ENCODE measurements at regions not wholly inside any gene's neighbourhood (a gene's known extent, or its start where the extent isn't known, plus 50 kb on each side); places are given as distances from the start of the nearest gene placed in this dataset.

DNA sequence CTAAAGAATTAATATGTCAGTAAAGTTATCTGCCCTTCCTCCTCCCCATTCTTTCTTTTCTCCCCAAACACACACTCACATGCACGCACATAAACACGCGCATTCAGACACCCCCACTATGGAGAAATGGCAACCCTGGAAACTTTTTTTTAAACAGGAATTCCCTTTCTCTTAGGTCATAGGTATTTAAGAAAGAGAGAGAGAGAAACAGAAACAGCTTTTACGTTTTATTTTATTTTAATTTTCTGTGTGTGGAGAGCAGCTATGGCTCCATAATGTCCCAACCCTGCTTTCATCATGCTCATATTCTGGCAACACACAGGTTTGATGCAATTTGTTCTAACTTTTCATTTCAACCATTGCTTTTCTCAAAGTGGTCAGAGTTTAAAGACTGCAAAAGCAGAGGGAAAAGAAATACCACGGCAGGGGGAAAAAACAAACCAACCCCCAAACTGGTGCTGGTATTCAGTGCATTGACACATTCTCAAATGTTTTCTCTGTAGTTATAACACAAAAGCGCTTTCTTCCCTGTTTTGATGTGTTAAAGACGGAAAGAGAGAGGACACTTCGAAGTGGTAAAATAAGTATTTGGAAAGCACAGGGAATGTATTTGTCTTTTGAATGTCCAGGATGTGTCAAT, 126.0 kb upstream of the TMEM161B start:
- no peak for DNase-seq

- no peak for DNase-seq
Measured at GRCh38 chr5:88393716-88394535, 125.3 kb upstream of the TMEM161B start.

- DNase-seq = no peak
Measured at GRCh38 chr5:88393042-88393441, 124.4 kb upstream of the TMEM161B start.

DNA sequence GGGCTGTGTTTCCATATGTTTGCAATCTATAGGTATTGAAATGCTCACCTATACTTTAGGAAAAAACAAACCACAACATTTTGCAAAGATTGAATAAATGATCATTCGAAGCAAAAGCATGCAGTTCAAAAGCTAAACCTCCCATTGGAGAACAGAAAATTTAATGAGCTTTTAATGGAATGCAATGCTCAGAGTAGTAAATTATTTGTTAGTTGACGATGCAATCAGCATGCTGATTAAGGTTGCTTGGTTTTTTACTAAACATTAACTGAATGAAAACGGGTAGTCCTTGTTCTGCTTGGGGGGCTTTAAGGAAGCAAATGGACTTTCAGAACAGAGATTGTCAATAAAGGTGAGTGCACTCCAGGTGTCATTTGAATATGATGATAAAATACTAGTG, 123.3 kb upstream of the TMEM161B start:
- DNase-seq = no peak

GRCh38 chr5:88391116-88391515, 122.5 kb upstream of the TMEM161B start:
- DNase-seq = no peak

DNA sequence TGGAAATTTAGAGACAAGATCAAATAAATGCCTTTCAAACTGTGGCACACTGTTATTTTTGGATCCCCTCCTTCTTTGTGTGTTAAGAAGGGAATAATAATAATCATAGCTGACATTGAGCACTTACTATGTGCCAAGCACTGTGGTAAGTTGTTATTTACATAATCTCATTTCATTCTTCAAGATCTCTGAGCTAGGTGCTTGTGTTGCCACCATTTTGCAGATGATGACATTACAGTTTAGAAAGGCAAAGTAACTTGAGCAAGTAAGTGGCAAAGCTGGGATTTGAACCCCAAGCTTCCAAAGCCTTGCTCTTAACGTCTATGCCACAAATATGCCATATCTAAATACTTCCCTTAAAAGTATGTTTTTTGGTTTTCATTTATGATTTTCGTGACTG, 121.8 kb upstream of the TMEM161B start:
- DNase-seq = no peak

GRCh38 chr5:88390096-88390441, 121.4 kb upstream of the TMEM161B start:
- no peak for DNase-seq

- DNase-seq = no peak
Measured at GRCh38 chr5:88389338-88390095, 120.9 kb upstream of the TMEM161B start.

GRCh38 chr5:88388476-88389337, 120.1 kb upstream of the TMEM161B start:
- no peak for DNase-seq

DNA sequence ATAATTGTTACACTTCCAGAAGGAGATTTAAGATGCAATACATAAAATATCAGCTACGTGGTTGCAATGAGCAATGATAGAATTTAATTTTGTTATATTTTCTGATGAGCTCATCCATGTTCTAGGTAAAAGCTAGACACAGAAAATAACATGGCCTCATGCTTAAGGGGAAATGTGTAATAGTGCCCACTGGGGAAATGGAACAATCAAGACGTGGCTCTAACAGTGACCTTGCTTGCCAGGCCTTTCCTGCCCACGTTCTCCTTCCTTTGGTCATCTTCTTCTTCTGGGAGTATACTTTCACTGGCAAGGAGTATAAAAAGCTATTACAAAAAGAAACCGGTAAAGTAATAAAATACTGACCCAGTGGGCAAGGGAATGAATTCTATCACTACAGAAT, 116.2 kb upstream of the TMEM161B start:
- no peak for DNase-seq

DNA sequence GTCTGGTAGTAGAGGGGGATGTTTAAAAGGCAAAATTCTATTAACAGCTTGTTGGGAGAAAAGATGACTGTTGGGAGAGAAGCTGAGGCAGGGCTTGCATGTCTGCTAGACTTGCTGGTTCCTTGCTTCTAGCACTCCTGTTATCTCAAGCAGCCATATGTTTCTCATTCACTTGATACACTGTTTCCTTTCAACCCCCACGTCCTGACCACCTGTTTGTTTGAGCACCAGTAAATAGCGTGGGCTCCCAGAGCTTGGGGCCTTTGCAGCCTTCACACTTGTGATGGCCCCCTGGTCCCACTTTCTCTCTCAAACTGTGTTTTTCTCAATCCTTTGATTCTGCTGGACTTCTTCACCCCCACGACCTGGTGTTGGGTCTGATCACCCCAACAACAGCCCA, 111.7 kb upstream of the TMEM161B start:
- no peak for DNase-seq

GRCh38 chr5:88377705-88378656, 109.3 kb upstream of the TMEM161B start:
- DNase-seq = no peak

- no peak for DNase-seq
Measured at GRCh38 chr5:88377240-88377639, 108.6 kb upstream of the TMEM161B start.

DNA sequence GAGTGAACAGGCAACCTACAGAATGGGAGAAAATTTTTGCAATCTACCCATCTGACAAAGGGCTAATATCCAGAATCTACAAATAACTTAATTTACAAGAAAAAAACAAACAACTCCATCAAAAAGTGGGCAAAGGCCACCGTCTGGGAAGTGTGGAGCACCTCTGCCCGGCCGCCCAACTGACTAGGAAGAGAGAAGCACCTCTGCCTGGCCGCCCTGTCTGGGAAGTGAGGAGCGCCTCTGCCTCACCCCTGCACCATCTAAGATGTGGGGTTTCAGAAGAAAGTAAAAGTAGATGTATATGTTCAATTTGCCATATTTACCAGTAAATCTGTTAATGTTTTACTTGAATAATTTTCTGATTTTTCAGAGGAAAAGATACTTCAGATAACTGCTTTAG, 108.1 kb upstream of the TMEM161B start:
- no peak for DNase-seq

DNA sequence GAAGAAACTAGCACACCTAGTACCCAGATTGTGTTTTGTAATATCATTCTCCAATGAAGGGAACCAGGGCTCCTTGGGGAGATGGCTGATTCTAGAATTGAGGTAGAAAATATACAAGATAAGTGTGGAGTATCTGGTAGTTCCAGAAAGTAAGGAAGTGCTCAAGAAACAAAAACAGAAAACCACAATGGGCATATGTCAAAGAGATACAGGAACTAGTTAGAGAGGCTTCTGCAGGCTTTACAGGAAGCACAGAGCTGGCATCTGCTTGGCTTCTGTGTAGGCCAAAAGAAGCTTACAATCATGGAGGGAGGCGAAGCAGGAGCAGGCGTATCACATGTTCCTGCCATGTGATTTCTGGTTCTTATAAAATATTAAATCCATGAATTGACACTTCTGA, 105.7 kb upstream of the TMEM161B start:
- DNase-seq = no peak

- no peak for DNase-seq
Measured at GRCh38 chr5:88370824-88371223, 102.2 kb upstream of the TMEM161B start.

DNA sequence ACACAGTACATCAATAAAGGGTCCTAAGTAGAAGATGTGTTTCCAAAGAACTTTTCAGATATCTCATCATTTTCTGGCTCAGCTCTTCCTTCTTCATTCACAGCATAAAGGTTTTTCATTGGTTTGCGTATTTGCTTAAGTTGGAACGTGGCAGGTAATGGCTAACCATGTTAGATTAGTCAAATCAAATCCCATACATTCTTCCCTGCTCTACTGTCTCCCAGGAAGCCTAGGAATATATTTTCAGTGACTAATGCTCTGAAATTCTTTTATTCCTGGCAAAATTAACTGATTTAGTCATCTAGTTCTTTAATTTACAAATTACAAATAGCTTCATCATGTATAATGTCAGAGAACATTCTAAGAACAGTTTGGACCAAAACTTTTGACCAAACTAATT, 99.6 kb upstream of the TMEM161B start:
- DNase-seq = no peak

DNA sequence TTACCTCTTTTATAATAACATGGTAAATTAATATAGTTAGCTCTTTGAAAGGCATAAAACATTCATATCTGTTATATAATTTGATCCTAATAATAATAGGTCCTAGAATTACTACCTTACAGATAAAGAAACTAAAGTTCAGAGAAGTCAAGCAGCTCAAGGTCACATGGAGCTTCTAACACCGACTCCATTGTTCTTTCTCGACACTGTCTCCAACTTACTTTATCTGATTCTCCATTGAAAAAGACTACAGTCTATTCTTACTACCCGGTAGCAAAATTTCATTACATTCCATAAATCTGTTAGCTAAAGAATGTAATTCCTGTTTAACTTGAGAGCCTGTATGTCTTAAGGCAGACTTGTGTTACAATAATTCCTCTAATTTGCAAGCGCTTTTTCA, 96.3 kb upstream of the TMEM161B start:
- no peak for DNase-seq

GRCh38 chr5:88355490-88356050, 86.9 kb upstream of the TMEM161B start:
- DNase-seq = no peak

DNA sequence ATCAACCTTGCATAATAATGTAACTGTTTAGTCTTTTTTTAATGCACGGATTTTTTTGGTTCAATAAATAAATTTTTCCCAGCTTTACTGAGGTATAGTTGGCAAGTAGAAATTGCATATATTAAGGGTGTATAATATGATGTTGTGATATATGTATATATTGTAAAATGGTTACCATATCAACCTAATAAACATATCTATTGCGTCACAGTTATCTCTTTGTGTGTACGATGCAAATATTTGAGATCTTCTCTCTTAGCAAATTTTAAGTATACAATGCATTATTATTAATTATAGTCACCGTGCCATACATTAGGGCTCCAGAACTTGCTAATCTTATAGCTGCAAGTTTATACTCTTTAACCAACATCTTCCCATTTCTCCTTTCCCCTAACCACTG, 57.2 kb upstream of the TMEM161B start:
- no peak for DNase-seq

GRCh38 chr5:88322785-88323184, 54.1 kb upstream of the TMEM161B start:
- no peak for DNase-seq
